B cell (primary cell): ENCODE measurements at regions not wholly inside any gene's neighbourhood (a gene's known extent, or its start where the extent isn't known, plus 50 kb on each side); places are given as distances from the start of the nearest gene placed in this dataset.

Source experiments
- EZH2 ChIP-seq: IDR thresholded peaks from 2 replicates; pipeline ENCODE4 v1.6.1; 2012; ENCODE audit warnings: borderline replicate concordance, low read depth, mild to moderate bottlenecking, moderate library complexity, low read length; ENCODE audit not compliant: insufficient read depth, poor library complexity, severe bottlenecking
- TF ChIP-seq, protein P1 (sequence below): fragments of 200-600 bp; IDR thresholded peaks from one replicate; pipeline ENCODE4 v1.8.0; 2022; ENCODE audit warnings: antibody characterized with exemption, mild to moderate bottlenecking

DNA sequence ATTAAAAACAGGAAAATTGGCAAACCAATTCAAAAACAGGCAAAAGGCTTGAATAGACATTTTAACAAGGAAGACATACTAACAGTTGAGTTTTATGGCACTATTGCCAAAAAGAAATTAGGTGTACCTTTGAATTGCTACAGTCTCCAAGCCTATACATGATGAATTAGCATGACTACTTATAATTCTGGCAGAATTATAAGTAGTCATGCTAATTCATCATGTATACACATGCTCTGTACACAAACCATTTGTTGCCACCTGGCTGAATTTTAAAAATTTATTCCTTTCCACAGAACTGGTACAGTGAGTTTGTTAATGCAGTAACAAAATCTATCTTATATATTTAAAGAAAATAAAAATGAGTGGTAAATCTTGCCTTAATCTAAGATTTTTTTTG, 1332.0 kb upstream of the CRIM1 start:
- TF ChIP-seq, protein P1, sequence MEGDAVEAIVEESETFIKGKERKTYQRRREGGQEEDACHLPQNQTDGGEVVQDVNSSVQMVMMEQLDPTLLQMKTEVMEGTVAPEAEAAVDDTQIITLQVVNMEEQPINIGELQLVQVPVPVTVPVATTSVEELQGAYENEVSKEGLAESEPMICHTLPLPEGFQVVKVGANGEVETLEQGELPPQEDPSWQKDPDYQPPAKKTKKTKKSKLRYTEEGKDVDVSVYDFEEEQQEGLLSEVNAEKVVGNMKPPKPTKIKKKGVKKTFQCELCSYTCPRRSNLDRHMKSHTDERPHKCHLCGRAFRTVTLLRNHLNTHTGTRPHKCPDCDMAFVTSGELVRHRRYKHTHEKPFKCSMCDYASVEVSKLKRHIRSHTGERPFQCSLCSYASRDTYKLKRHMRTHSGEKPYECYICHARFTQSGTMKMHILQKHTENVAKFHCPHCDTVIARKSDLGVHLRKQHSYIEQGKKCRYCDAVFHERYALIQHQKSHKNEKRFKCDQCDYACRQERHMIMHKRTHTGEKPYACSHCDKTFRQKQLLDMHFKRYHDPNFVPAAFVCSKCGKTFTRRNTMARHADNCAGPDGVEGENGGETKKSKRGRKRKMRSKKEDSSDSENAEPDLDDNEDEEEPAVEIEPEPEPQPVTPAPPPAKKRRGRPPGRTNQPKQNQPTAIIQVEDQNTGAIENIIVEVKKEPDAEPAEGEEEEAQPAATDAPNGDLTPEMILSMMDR, result no peak
- no peak for TF ChIP-seq EZH2
